GM21423 (cell line): ENCODE measurements at regions not wholly inside any gene's neighbourhood (a gene's known extent, or its start where the extent isn't known, plus 50 kb on each side); places are given as distances from the start of the nearest gene placed in this dataset.

Experiments used
- ATAC-seq: cut with Tn5 transposase; IDR thresholded peaks from one replicate; pipeline ENCODE4 v1.9.1; 2021; ENCODE audit warnings: mild to moderate bottlenecking, moderate library complexity; ENCODE audit not compliant: unreplicated experiment

DNA sequence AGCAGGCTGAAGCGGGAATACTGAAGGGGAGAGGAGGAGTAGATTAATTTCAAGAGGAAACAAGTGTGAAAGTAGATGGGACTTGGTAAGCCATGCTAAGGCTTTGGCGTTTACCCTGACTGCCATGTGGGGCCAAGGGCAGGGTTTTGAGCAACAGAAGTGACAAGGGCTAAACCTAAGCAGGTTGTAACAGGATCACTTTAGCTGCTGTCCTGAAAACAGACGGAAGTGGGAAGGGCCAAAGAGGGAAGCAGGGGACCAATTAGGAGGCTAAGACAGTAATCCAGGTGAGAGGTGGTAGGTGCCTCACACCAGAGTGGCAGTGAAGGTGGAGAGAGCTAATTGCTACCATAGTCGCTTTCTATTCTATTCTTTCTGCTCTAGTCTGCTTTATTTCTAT, 166.5 kb downstream of the PJA1 start:
- ATAC-seq = no peak

DNA sequence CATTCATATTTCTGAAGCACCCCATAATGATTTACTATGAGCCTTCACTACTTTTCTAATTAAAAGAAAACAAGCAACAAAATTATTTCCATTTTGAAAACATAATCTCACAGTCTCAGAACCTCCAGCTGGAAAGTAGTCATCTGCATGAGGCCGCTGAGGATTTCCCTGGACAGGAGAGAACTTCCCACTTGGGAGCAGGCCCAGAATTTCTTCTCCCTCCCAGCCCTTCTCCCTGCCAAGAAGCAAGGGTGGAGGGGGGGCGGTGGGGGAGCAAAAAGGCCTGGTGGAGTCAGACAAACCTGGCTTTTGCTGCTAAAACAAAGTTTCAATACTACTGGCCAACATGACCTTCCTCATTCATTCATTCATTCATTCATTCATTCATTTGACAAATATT, 167.3 kb downstream of the PJA1 start:
- no peak for ATAC-seq

DNA sequence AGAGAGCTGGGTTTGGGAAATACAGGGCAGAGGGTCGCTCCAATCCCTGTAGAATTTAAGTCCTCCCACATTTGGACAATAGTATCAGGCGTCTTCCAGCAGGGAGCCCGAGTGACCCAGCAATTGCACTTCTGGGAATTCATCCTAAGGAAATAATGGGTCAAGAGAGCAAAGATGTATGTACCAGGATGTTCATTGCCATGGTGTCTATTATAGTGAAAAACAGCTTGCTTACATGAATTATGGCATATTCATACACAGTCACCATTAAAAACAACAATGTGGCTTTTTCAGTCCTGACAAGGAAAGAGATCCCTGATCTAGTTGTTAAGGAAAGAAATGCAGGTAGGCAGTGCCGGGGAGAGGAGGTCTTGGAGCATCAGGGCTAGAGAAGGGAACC, 167.7 kb downstream of the PJA1 start:
- ATAC-seq = no peak

- no peak for ATAC-seq
Observed at GRCh38 chrX:68995780-68996551, 167.1 kb downstream of the EFNB1 start.

DNA sequence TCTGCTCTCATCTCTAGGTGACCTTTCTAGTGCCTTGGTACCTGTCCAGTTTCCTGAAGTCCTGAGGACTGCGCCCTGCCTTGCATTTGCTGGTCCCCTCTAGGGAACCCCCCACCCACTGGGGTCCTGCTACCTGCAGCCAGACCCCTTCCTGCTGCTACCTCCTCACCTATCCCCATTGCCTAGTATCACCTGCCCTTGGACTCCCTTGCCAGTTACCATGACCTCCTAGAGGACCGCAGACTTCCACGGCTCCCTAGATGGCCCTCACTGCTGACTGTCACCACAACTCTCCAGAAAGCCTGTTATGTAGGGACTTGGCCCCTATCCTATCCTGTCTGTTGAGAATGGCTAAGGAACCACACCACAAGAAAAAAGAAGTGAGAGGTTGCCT, 166.6 kb downstream of the EFNB1 start:
- ATAC-seq = no peak

- no peak for ATAC-seq
Observed at GRCh38 chrX:68994891-68995255, 166.1 kb downstream of the EFNB1 start.

GRCh38 chrX:68994135-68994890, 165.5 kb downstream of the EFNB1 start:
- ATAC-seq = no peak

- ATAC-seq = no peak
Observed at GRCh38 chrX:68992821-68993397, 164.1 kb downstream of the EFNB1 start.

DNA sequence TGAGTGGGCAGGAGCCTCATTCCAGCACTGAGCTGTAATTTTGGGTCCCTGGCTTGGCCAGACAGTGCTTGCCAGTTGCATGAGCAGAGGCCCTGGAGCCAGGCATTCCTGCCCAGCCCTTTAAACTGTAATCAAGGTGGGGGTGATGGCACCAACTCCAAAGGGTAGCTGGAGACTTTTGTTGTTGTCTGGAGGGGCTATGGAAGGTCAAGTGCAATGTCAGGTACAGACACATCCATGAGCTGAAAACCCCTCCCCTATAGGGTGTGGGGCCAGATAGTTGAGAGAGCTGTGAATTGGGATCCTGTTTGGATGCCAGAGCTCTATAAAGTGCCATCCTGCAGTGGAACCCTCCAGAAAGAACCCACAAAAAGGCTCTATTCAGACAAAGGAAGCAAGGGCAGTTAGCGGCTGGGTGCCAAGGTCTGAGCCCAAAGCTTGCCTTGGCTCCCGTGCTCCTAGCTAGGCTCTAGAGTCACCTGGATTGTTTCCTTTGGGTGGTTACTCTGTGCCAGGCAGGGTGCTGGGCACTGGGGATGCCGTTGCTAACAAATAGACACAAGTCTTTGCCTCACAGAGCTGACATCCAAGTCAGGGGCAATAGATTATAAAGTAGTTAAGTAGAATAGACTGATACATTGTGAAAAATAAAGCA, 163.0 kb downstream of the EFNB1 start:
- ATAC-seq = no peak

GRCh38 chrX:68990948-68991347, 162.1 kb downstream of the EFNB1 start:
- no peak for ATAC-seq

- no peak for ATAC-seq
Observed at GRCh38 chrX:68989865-68990606, 161.2 kb downstream of the EFNB1 start.

DNA sequence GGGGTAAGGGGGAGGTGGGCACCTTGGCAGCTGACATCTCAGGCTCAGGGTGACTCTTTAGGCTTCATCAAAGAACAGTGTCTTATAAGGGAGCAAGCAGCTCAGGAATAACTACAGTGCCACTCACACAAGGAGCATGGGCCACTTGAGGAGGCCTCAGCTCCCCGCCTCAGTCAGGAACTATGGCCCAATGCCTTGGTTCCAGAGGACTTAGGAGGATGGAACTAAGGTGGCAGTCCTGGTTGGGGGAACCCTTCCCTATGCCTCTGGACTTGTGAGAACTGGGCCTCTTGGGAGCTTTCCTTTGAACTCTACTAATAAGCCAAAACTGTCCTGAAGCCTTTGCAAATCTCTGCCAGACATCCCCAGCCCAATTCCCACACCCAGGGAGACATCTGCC, 160.6 kb downstream of the EFNB1 start:
- no peak for ATAC-seq

DNA sequence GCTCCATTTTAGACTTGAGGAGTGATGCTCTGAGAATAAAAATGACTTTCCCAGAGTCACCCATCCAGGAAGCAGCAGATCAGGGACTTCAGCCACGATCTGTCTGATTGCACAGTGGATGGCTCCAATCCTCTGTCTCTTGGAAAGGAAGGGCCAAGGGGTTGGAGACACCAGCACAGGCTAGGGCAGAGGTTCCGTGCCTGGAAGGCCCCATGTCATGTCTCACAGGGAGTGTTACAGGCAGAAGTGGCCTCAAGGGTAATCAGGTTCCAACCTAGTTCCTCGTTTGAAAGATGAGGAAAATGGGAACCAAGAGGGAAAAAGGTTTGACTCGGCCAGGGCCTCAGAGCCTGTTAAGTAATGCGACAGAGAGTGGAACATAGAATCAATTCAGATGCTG, 160.0 kb downstream of the EFNB1 start:
- no peak for ATAC-seq

DNA sequence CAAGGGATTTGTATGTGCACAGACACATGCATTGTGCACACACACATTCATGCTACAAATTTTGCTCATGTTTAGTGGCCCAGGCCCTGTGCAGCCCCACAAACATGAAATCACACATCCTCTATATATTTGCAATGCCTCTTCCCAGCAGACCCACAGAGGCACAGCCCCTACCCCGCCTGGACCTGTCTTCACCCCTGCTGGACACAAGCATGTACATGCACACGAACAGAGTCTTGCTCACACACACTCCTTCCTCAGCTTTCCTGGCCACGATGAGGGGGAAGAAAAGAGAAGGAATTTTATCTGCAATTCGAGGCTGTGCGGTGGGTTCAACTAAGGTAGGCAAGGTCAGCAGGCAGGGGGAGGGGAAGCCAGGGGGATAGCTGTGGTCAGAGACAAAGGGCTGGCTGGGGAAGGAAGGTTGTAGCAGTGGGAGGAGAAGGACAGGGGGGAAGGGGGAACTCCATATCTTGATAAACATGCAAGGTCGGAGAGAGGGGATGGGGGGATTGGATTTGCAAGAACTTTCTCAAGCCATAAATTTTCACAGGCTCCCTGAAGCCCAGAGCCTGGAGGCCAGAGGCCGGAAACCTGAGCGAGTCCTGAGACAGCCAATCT, 156.4 kb downstream of the EFNB1 start:
- no peak for ATAC-seq

- no peak for ATAC-seq
Observed at GRCh38 chrX:68983004-68983857, 154.4 kb downstream of the EFNB1 start.

DNA sequence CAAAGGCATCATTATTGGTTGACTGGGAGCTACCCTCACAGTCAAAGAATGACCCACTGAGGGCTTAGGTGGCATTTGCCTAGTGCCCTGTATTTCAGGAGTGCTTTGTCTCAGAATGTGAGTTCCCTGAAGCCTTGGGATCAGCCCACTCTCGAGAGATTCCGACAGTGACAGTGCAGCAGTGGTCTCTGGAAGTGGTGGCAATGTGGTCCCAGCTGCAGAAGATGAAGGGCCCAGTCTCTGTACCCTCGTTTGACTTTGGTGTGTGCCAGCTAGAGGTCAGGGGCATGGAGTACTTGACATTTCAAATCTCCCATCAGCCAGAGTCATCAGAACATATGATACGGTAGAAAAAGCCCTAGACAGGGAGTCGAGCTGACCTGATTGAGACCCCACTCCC, 153.7 kb downstream of the EFNB1 start:
- no peak for ATAC-seq

GRCh38 chrX:68980906-68981616, 152.2 kb downstream of the EFNB1 start:
- ATAC-seq = no peak

DNA sequence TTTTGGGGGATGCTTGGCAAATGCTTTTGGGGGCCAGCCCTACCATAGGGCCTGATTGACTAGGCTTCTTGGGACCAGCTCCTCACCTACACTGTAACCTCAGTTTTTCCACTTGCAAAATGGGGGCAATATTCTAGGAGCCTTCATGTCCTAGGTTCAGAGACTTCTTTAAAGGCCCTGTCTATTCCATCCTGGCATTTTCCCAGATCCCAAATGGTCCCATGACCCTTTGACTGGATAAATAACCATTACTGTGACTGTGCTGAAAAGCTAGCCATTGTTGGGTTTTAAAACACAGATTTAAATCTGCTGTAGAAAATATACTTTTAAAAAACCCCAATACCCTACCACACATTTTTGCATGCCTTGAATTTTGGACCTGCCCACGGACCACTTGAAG, 149.8 kb downstream of the EFNB1 start:
- ATAC-seq = no peak

DNA sequence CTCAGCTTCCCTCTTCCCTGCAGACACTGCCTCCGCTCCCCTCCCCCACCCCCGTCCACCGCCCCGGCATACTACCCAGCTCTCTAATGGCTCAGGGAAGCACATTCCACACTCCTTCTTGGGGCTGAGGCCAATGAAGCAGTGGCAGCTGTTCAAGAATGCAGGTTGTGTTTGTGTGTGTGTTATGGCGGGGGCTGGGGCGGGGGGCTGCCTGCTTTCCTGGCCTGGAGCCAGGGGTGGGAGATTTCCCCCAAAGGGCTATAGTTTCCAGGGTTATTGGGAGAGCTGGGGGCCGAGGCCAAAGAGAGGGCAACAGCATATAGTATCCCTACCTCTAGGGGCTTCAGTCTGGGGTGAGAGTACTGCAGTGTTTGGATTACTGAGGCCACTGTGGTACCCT, 149.4 kb downstream of the EFNB1 start:
- ATAC-seq = no peak
